ENCODE measurements at regions not wholly inside any gene's neighbourhood (a gene's known extent, or its start where the extent isn't known, plus 50 kb on each side); places are given as distances from the start of the nearest gene placed in this dataset.

DNA sequence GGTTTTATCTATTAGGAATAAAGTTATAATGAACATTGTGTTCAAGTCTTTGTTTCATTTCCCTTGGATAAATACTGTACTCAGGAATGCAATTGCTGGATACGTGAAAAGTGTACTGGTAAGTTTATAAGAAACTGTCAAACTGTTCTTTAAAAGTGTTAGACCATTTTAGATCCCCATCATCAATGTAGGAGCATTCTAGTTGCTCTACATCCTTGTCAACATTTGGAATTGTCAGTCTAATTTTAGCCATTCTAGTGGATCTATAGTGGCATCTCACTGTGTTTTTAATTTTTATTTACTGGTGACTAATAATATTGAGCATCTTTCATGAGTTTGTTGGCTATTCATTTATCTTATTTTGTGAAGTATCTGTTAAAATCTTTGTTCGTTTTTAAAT lies 354.0 kb upstream of the NRP1 start:
- DNase-seq, result no peak

- DNase-seq, result no peak
Measured at GRCh38 chr10:33684211-33684611, 349.7 kb upstream of the NRP1 start.

DNA sequence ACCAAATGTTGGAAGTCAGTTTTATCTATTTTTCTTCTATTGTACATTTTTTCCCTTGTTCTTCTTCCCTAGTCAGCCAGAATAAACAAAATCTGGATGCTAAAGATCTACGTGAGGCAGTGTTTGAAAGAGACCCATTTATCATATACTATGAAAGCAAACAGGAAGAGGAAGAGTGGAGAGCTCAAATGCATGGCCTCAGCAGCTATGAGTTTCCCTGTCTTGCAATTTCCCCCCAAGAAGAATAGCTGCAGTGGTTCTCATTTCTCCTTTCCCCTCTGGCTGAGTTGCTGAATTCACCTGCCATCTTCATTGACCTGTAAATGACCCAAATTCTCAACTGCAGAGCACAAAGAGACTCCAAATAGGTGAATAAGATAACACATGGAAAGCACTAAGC lies 347.1 kb upstream of the NRP1 start:
- DNase-seq, result peak; percentile 49

DNA sequence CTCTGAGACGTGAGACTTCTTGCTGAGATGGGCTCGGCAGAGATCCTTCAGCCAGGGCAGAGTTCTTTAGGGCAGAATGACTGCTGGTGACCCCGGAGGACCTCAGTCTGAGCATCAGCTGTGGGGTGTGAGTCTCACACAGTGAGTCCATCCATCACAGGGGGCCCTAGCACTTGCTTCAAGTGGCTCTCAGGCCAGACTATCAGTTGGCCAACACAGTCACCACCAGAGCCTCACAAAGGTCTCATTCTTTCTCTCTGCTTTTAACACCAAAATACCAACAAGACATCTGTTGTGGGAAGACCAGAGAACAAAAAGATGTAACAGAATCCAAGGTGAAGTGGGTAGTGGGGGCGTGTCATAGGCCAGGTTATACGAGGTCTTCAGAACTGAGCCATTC lies 345.6 kb upstream of the NRP1 start:
- DNase-seq, result no peak

DNA sequence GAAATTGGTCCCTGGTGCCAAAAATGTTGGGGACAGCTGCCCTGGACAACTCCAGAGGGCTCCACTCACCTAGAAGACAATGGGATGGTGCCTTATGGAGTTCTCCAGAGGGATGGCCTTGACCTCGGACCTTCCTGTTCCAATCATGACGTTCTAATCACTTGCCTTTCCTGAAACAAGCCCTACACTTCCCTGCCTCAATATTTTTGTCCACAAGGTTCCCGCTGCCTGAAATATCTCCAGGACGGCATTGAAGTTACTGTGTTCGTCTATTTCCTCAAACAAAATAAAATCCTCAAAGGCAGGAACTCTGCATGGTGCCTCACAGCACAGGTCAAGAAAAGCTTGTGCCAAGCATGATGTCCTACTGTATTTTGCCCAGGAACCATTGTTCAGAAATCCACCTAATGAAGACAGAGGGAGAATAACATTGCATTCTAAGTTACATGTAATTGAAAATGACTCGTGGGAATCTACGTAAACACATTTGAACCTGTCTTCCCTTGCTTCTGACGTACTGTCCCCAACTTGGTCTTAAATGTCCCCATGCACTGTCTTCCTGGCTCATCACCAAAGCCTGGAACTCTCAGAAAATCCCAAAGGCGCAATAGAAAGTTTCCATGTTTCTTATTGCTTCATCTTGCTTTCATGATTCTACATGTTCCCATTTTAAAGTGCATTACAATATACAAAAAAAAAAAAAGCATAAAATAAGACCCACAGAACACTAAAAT lies 342.3 kb upstream of the NRP1 start:
- DNase-seq, result peak; percentile 16

GRCh38 chr10:33674986-33675599 lies 340.6 kb upstream of the NRP1 start:
- peak; percentile 69 for DNase-seq

DNA sequence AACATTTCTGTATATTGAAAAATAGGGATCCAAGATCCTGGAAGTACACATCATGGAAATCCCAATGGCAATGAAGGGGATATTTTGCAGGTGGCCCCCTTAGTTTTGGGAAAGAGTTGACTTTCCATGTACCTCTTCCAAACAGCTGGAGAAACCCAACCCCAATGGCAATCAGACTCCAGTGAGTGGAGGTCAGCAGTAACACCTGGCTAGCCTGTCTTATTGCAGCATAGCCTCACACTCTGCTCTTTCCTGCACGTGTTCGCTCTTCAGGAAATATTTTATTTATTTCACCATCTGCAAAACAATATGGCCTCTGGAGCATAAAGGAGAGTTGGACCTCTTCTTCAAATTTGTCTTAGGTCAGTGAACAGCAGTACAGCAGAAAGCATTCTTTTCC lies 340.0 kb upstream of the NRP1 start:
- no peak for DNase-seq

DNA sequence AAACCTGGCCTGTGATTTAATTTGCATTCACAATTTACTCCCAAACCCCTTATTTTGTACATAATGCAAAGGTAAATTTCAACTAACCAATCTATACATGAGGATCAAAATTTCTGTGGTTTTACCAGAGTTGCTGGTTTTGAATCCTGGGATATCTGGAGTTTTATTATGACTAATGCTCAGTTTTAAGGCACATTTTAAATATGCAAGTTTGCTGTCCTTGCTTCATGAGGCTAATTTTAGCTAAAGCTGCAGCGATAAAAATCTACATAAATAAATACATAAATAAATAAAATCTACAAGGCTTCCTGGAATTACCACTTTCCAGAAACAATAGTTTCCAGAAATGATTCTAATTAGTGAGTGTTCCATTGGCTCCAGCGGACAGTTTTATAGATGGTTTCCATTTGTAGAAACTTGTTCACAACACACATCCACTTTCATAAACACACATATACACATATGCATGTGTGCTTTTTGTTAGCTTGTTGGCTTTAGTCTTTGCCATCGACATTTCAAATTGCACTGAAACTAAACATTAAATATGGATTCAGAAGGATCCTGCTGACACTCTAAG lies 339.5 kb upstream of the NRP1 start:
- no peak for DNase-seq

DNA sequence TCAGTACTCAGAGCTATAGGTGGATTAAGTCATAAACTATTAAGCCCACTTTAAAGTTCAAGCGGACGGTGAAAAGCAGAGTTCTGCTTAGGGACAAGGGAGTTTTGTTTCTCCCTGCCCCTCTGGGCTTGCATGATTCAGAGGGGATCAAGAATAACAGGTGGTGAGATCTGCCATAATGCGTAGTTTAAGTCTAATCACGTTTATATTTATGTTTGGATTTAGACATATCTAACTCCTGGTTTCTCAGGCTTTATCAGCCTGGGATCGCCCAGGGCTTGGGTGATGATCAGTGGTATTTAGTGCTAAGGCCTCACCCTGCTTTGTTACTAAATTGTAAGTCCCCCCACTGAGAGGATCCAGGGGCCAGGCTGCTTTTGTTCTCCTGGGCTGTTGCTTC lies 335.4 kb upstream of the NRP1 start:
- no peak for DNase-seq

DNA sequence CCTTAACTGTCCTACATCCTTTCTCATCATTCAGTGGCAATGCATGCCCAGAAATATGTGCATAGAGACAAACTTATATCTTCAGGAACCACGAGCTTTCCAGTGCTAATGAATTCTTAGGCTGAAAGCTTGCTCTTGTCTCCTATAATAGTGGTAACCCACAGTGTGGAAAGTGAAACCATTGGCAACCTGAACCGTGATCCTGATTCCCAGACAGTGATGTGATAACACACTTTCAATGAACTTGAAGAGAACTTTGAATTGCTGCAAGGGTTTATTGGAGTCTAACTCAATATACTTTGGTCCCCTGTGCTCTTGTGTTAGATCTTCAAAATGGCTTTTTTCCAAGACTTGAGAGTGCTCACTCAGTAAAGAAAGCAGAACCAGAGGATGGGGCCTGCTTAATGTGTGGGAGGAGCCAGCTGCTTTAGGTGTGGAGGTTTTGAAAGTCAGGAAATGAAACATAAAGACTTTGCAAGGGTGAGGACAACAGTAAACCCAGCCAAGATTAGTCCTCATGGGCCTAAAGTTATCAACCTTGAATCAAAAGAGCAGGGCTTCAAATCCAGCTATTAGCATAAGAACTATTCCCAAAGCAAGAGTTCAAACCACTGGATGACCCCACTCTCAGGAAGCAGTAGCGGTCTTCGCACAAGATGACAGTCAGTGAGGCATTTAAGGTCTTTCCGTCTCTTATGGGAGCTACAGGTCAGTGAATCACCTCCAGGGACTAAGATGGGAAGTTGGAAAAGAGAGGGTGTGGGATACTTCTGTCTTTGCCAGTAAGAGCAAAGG lies 332.4 kb upstream of the NRP1 start:
- DNase-seq, result peak; percentile 68

- DNase-seq, result peak; percentile 69
Measured at GRCh38 chr10:33665501-33665900, 331.0 kb upstream of the NRP1 start.

GRCh38 chr10:33664070-33664469 lies 329.6 kb upstream of the NRP1 start:
- DNase-seq, result no peak

- DNase-seq, result peak; percentile 89
Measured at GRCh38 chr10:33661580-33662336, 327.3 kb upstream of the NRP1 start.

DNA sequence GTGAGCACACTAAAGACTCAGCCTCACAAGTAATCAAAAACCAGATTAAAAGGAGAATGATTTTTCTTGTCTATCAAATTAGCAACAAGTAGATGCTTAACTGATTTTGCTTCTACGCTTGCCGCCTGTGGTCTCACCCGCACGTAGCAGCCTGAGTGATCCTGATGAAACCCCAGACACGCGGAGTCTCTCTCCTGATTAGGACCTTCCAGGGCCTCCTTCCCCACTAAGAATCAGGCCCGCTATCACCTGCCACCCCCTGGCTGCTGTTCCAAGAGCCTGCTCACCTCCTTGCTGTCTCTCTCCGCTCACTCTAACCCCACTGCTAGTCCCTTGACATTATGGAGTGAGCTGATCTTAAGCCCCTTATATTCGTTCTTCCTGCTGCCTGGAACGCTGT lies 325.9 kb upstream of the NRP1 start:
- no peak for DNase-seq

- DNase-seq, result no peak
Measured at GRCh38 chr10:33657913-33658312, 323.4 kb upstream of the NRP1 start.

DNA sequence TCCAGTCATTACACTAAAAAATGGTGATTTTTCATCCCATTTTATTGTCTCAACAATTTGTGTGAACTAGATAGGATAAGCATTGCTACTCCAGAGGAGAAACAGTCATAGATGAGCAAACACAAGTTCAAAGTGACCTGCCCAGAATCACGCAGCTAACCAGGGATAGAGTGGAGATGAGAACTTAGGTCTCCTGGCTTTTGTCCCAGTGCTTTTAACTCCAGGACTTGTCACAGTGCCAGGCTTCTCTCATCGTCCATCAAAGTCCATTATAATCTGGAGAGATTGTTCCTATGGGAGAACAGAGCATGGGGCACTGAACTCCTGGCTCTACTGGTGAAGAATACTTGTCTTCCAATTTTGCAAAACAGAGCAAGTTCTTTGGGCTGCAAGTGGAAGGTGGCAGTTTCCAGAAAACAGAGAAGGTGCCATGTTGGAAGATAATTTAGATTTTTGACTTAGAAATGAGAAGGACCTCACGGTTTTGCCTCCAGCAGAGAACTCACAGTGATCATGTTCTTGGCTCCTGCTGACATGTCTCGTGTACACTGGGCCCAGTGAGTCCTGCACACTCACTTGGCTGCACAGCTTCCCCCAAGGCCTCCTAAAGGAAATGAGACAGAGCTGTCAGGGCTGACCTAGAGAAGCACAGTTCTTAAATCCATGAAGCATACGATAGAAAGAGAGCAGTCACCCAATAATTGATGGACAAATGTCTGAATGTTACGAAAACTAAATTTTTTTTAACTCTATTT lies 322.9 kb upstream of the NRP1 start:
- DNase-seq, result no peak

GRCh38 chr10:33655921-33656320 lies 321.5 kb upstream of the NRP1 start:
- DNase-seq, result no peak

GRCh38 chr10:33655165-33655815 lies 320.8 kb upstream of the NRP1 start:
- DNase-seq, result no peak

DNA sequence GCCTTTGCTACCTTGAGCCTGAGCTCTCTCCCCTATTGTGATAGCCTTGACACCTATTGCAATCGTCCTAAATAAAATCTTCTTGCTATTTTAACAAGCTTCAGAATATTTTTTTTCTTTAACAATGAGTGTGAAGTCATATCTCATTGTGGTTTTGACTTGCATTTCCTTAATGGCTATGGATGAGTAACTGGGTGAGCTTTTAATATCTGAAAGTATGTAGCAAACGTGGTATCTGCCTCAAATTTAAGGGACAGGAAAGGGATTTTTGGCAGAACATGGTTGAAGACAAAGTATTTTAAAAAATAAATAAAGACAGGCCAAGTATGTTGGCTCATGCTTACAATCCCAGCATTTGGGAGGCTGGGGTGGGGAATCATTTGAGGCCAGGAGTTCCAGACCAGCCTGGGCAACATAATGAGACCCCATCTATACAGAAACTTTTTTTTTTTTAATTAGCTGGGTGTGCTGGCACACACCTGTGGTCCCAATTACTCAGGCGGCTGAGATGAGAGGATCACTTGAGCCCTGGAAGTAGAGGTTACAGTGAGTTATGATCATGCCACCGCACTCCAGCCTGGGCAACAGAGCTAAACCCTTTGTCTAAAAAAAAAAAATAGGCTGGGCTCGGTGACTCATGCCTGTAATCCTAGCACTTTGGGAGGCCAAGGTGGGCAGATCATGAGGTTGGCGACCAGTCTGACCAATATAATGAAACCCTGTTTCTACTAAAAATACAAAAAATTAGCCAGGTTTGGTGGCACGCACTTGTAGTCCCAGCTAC lies 319.3 kb upstream of the NRP1 start:
- DNase-seq, result peak; percentile 55

DNA sequence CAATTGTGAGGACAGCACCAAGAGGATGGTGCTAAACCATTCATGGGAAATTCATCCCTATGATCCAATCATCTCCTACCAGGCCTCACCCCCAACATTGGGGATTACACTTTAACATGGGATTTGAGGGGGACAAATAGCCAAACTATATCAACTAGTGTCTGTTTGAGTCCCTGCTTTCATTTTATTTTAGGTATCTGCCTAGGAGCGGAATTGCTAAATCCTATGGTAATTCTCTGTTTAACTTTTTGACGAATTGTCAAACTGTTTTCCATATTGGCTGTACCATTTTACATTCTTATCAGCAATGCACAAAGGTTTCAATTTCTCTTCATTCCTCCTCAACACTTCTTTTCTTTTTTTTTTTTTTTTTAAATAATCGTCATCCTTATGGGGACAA lies 318.4 kb upstream of the NRP1 start:
- no peak for DNase-seq

DNA sequence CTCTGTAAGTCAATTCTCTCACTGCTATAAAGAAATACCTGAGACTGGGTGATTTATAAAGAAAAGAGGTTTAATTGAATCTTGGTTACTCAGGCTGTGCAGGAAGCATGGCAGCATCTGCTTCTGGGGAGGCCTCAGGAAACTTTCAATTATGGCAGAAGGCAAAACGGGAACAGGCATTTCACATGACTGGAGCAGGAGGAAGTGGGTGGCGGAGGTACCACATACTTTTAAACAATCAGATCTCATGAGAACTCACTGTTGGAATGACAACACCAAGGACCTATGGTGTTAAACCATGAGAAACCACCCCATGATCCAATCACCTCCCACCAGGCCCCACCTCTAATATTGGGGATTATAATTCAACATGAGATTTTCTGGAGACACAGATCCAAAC lies 315.7 kb upstream of the NRP1 start:
- peak; percentile 71 for DNase-seq
